Upper lobe of left lung (tissue), 4 donors: ENCODE measurements at regions not wholly inside any gene's neighbourhood (a gene's known extent, or its start where the extent isn't known, plus 50 kb on each side); places are given as distances from the start of the nearest gene placed in this dataset.

Source experiments
- EP300 ChIP-seq, 4 donors: sonication (generic); formaldehyde crosslinking; IDR thresholded peaks; one replicate each; pipeline ENCODE4 v1.5.1; 2017; ENCODE audit warnings: antibody characterized with exemption in 4 of 4, control low read depth in 2 of 4
- TF ChIP-seq, protein P1 (sequence below), 6 experiments: fragments of 450-650 bp in 4 of 6; fragments of 200-600 bp in 2 of 6; sonication (generic) in 2 of 6; IDR thresholded peaks; one replicate each; pipeline ENCODE4 v1.5.1; 2016 to 2019; ENCODE audit warnings: antibody characterized with exemption in 6 of 6

DNA sequence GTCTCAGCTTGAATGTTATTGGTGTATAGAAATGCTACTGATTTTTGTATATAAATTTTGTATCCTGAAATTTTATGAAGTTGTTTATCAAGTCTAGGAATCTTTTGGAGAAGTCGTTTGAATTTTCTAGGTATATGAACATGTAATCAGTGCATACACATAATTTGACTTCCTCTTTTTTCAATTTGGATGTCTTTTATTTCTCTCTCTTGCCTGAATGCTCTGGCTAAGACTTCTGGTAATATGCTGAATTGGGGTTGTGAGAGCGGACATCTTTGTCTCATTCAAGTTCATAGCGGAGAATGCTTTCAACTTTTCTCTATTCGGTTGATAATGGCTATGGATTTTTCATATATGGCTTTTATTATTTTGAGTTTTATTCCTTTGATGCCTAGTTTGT is 100.9 kb upstream of the MCTP2 start:
- no peak for TF ChIP-seq EP300 (IDR thresholded peaks at IDR 0.05)
- TF ChIP-seq, protein P1, sequence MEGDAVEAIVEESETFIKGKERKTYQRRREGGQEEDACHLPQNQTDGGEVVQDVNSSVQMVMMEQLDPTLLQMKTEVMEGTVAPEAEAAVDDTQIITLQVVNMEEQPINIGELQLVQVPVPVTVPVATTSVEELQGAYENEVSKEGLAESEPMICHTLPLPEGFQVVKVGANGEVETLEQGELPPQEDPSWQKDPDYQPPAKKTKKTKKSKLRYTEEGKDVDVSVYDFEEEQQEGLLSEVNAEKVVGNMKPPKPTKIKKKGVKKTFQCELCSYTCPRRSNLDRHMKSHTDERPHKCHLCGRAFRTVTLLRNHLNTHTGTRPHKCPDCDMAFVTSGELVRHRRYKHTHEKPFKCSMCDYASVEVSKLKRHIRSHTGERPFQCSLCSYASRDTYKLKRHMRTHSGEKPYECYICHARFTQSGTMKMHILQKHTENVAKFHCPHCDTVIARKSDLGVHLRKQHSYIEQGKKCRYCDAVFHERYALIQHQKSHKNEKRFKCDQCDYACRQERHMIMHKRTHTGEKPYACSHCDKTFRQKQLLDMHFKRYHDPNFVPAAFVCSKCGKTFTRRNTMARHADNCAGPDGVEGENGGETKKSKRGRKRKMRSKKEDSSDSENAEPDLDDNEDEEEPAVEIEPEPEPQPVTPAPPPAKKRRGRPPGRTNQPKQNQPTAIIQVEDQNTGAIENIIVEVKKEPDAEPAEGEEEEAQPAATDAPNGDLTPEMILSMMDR (IDR thresholded peaks at IDR 0.05), result no peak
